H9 (cell line): ENCODE measurements at regions not wholly inside any gene's neighbourhood (a gene's known extent, or its start where the extent isn't known, plus 50 kb on each side); places are given as distances from the start of the nearest gene placed in this dataset.
A peak's percentile ranks its signal among the peaks of the same experiment; 100 is the strongest.

ENCODE experiments used
- DNase-seq: peaks from one replicate; pipeline ENCODE4 v3.0.0-alpha.2; 2017
- H2AFZ ChIP-seq: one replicate; pipeline ENCODE4 v1.6.1; 2013; ENCODE audit warnings: mild to moderate bottlenecking, low read length, control low read depth, moderate library complexity
- H2AK5ac ChIP-seq: 2 replicates; pipeline ENCODE4 v1.6.1; 2013; ENCODE audit warnings: low read length, control low read depth, mixed read lengths; ENCODE audit not compliant: insufficient read length
- H2BK120ac ChIP-seq: one replicate; pipeline ENCODE4 v1.6.1; 2013; ENCODE audit warnings: low read depth, mild to moderate bottlenecking, low read length, control low read depth, inconsistent platforms; ENCODE audit not compliant: poor library complexity, severe bottlenecking
- H2BK12ac ChIP-seq: 2 replicates; pipeline ENCODE4 v1.6.1; 2013; ENCODE audit warnings: low read length, control low read depth, mixed read lengths, low read depth; ENCODE audit not compliant: insufficient read length
- H2BK15ac ChIP-seq: 2 replicates; pipeline ENCODE4 v1.6.1; 2013; ENCODE audit warnings: low read depth, low read length, control low read depth
- H2BK20ac ChIP-seq: one replicate; pipeline ENCODE4 v1.6.1; 2013; ENCODE audit warnings: low read depth, mild to moderate bottlenecking, low read length, control low read depth, inconsistent platforms; ENCODE audit not compliant: poor library complexity, severe bottlenecking
- H2BK5ac ChIP-seq: 2 replicates; pipeline ENCODE4 v1.6.1; 2013; ENCODE audit warnings: low read length, control low read depth, mixed read lengths; ENCODE audit not compliant: insufficient read length
- H3K14ac ChIP-seq: 2 replicates; pipeline ENCODE4 v1.6.1; 2013; ENCODE audit warnings: low read length, control low read depth; ENCODE audit not compliant: insufficient read depth
- H3K18ac ChIP-seq: 2 replicates; pipeline ENCODE4 v1.6.1; 2013; ENCODE audit warnings: low read depth, mild to moderate bottlenecking, mixed read lengths, low read length, control low read depth; ENCODE audit not compliant: insufficient read length
- H3K23ac ChIP-seq: 2 replicates; pipeline ENCODE4 v1.6.1; 2013; ENCODE audit warnings: low read length, control low read depth, mixed read lengths, low read depth; ENCODE audit not compliant: insufficient read length
- H3K23me2 ChIP-seq: 2 replicates; pipeline ENCODE4 v1.6.1; 2013; ENCODE audit warnings: low read depth, mild to moderate bottlenecking, mixed read lengths, low read length, control low read depth; ENCODE audit not compliant: insufficient read length, poor library complexity, severe bottlenecking
- H3K27ac ChIP-seq: 2 replicates; pipeline ENCODE4 v1.5.1; 2013; ENCODE audit warnings: low read length, control low read depth, mixed read lengths, low read depth; ENCODE audit not compliant: insufficient read length
- H3K27me3 ChIP-seq: 2 replicates; pipeline ENCODE4 v1.6.1; 2013; ENCODE audit warnings: low read length, control low read depth, inconsistent platforms; ENCODE audit not compliant: insufficient read depth
- H3K4ac ChIP-seq: 2 replicates; pipeline ENCODE4 v1.6.1; 2013; ENCODE audit warnings: low read depth, mild to moderate bottlenecking, control low read depth, inconsistent platforms, low read length, moderate library complexity
- H3K4me1 ChIP-seq: 2 replicates; pipeline ENCODE4 v1.6.1; 2013; ENCODE audit warnings: low read length, control low read depth, inconsistent platforms; ENCODE audit not compliant: insufficient read depth
- H3K4me2 ChIP-seq: 2 replicates; pipeline ENCODE4 v1.6.1; 2013; ENCODE audit warnings: low read length, control low read depth, mixed read lengths; ENCODE audit not compliant: insufficient read length, insufficient read depth
- H3K56ac ChIP-seq: 2 replicates; pipeline ENCODE4 v1.6.1; 2013; ENCODE audit warnings: low read depth, mild to moderate bottlenecking, mixed read lengths, low read length, control low read depth; ENCODE audit not compliant: insufficient read length
- H3K79me1 ChIP-seq: 2 replicates; pipeline ENCODE4 v1.6.1; 2013; ENCODE audit warnings: low read depth, mild to moderate bottlenecking, moderate library complexity, low read length, control low read depth, inconsistent platforms; ENCODE audit not compliant: insufficient read depth, poor library complexity, severe bottlenecking
- H3K79me2 ChIP-seq: 2 replicates; pipeline ENCODE4 v1.6.1; 2013; ENCODE audit warnings: low read length, control low read depth, inconsistent platforms; ENCODE audit not compliant: insufficient read depth
- H3K9ac ChIP-seq: 2 replicates; pipeline ENCODE4 v1.6.1; 2013; ENCODE audit warnings: low read length, control low read depth, mixed read lengths; ENCODE audit not compliant: insufficient read length; ENCODE audit errors: extremely low read depth
- H3K9me3 ChIP-seq: one replicate; pipeline ENCODE4 v1.6.1; 2013; ENCODE audit warnings: low read depth, low read length, inconsistent platforms; ENCODE audit not compliant: control insufficient read depth
- H3T11ph ChIP-seq: one replicate; pipeline ENCODE4 v1.6.1; 2013; ENCODE audit warnings: mild to moderate bottlenecking, low read length, control low read depth, inconsistent platforms
- H4K20me1 ChIP-seq: one replicate; pipeline ENCODE4 v1.6.1; 2013; ENCODE audit not compliant: control insufficient read depth, insufficient read length, insufficient read depth
- H4K5ac ChIP-seq: 2 replicates; pipeline ENCODE4 v1.6.1; 2013; ENCODE audit warnings: low read depth, mild to moderate bottlenecking, mixed read lengths, low read length, control low read depth; ENCODE audit not compliant: insufficient read length
- H4K8ac ChIP-seq: replicated peaks from 2 replicates; pipeline ENCODE4 v1.6.1; 2013; ENCODE audit warnings: low read length, control low read depth, mixed read lengths, low read depth; ENCODE audit not compliant: insufficient read length
- H4K91ac ChIP-seq: 2 replicates; pipeline ENCODE4 v1.6.1; 2013; ENCODE audit warnings: low read depth, mild to moderate bottlenecking, moderate library complexity, mixed read lengths, low read length, control low read depth; ENCODE audit not compliant: insufficient read length
- H3K27ac Mint-ChIP-seq, 3 experiments: 2 replicates in 2 of 3; 3 replicates in 1 of 3; pipeline ENCODE4 v1.8.0; 2020 to 2021; ENCODE audit warnings: mixed read lengths in 3 of 3, mild to moderate bottlenecking in 1 of 3, moderate library complexity in 1 of 3
- H3K27me3 Mint-ChIP-seq: 2 replicates; pipeline ENCODE4 v1.8.0; 2021; ENCODE audit warnings: low read depth, mild to moderate bottlenecking, moderate library complexity, mixed read lengths
- H3K36me3 Mint-ChIP-seq, 3 experiments: 2 replicates in 2 of 3; 3 replicates in 1 of 3; pipeline ENCODE4 v1.8.0; 2020 to 2021; ENCODE audit warnings: low read depth in 3 of 3, mixed read lengths in 3 of 3; ENCODE audit not compliant: insufficient read depth in 1 of 3
- H3K4me1 Mint-ChIP-seq, 2 experiments: 2 replicates each; pipeline ENCODE4 v1.8.0; 2020; ENCODE audit warnings: mixed read lengths in 2 of 2
- H3K4me3 Mint-ChIP-seq, 2 experiments: 2 replicates in 1 of 2; 3 replicates in 1 of 2; pipeline ENCODE4 v1.8.0; 2020 to 2021; ENCODE audit warnings: mild to moderate bottlenecking in 2 of 2, mixed read lengths in 2 of 2, moderate library complexity in 1 of 2
- H3K9me3 Mint-ChIP-seq, 2 experiments: 2 replicates in 1 of 2; 3 replicates in 1 of 2; pipeline ENCODE4 v1.8.0; 2020; ENCODE audit warnings: mild to moderate bottlenecking in 2 of 2, mixed read lengths in 2 of 2, moderate library complexity in 1 of 2
- CTCF ChIP-seq: fragments of 200-600 bp; sonication (generic); conservative IDR thresholded peaks from 3 replicates; pipeline ENCODE4 v1.8.0; 2021; ENCODE audit warnings: antibody characterized with exemption, mild to moderate bottlenecking
- WGBS: extraction: QIAGEN DNeasy Blood & Tissue Kit; methylation state at CpG from one replicate; pipeline ENCODE4 v1.1.7; 2013; ENCODE audit warnings: missing lambda C conversion rate, low lambda C conversion rate, mixed read lengths; ENCODE audit not compliant: insufficient read length; ENCODE audit errors: extremely low coverage; 5-methylcytosine and 5-hydroxymethylcytosine counted together

GRCh38 chr10:56782503-56782902, 421.4 kb upstream of the ZWINT start:
- Histone ChIP-seq H3K23ac (no peak overlapping the region), H3K4me1 (no peaks in the 10 kb centered on the region), H3K27ac (no peak overlapping the region), H3K18ac (no peak overlapping the region), H3K4ac (no peak overlapping the region), H2BK120ac (no peak overlapping the region), H4K20me1 (no peaks in the 10 kb centered on the region), H3K23me2 (no peaks in the 10 kb centered on the region), H3K27me3 (no peaks in the 10 kb centered on the region), H2BK20ac (no peak overlapping the region), H2AFZ (no peak overlapping the region), H2BK15ac (no peak overlapping the region), H3K79me1 (no peaks in the 10 kb centered on the region), H3K9me3 (no peaks in the 10 kb centered on the region), H2AK5ac (no peak overlapping the region), H3K9ac (no peak overlapping the region), H3K4me2 (no peak overlapping the region), H4K91ac (no peak overlapping the region), H4K8ac (no peak overlapping the region), H3T11ph (no peak overlapping the region), H4K5ac (no peak overlapping the region), H3K79me2 (no peaks in the 10 kb centered on the region), H3K56ac (no peak overlapping the region), H3K14ac (no peak overlapping the region), H2BK5ac (no peak overlapping the region), H2BK12ac (no peak overlapping the region)
- peak; percentile 57 for TF ChIP-seq CTCF
- Mint-ChIP-seq H3K27ac (no peak overlapping the region), H3K27me3 (no peaks in the 10 kb centered on the region), H3K4me1 (peaks cover 0 to 2% of the 10 kb centered on the region in 2 experiments; a peak in 1 of 4 replicates), H3K4me3 (no peak overlapping the region), H3K9me3 (no peaks in the 10 kb centered on the region), H3K36me3 (no peaks in the 10 kb centered on the region)
- no peak for DNase-seq
- WGBS: no CpG with 5 or more reads among the region's 4 CpGs
